Testis (tissue), 2 donors: ENCODE measurements at regions not wholly inside any gene's neighbourhood (a gene's known extent, or its start where the extent isn't known, plus 50 kb on each side); places are given as distances from the start of the nearest gene placed in this dataset.

ENCODE experiments used
- POLR2A ChIP-seq: fragments of 450-650 bp; IDR thresholded peaks from one replicate; pipeline ENCODE4 v1.6.1; 2017; ENCODE audit warnings: antibody characterized with exemption, mild to moderate bottlenecking, moderate library complexity
- TF ChIP-seq, protein P1 (sequence below), 3 experiments: fragments of 450-650 bp in 2 of 3; fragments of 200-600 bp in 1 of 3; sonication (generic) in 1 of 3; IDR thresholded peaks; one replicate each; pipeline ENCODE4 v1.5.1; 2016 to 2019; ENCODE audit warnings: antibody characterized with exemption in 3 of 3, mild to moderate bottlenecking in 2 of 3, moderate library complexity in 1 of 3

DNA sequence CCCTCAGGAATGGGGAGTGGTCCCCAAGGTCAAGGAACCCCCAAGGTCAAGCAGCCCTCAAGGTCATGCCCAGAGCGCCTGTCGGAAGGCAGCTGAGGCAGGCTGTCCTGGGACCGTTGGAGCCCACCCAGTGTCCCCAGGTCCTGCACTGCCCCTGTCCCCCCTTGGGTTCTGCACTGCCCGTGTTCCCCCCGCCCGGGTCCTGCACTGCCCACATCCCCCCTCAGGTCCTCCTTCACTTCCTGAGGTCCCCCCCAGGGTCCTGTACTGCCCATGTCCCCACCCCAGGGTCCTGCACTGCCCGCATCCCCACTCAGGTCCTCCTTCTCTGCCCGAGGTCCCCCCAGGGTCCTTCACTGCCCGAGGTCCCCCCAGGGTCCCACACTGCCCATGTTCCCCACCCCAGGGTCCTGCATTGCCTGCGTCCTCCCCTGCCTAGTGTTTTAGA, 1073.0 kb downstream of the BRD1 start:
- TF ChIP-seq, protein P1, sequence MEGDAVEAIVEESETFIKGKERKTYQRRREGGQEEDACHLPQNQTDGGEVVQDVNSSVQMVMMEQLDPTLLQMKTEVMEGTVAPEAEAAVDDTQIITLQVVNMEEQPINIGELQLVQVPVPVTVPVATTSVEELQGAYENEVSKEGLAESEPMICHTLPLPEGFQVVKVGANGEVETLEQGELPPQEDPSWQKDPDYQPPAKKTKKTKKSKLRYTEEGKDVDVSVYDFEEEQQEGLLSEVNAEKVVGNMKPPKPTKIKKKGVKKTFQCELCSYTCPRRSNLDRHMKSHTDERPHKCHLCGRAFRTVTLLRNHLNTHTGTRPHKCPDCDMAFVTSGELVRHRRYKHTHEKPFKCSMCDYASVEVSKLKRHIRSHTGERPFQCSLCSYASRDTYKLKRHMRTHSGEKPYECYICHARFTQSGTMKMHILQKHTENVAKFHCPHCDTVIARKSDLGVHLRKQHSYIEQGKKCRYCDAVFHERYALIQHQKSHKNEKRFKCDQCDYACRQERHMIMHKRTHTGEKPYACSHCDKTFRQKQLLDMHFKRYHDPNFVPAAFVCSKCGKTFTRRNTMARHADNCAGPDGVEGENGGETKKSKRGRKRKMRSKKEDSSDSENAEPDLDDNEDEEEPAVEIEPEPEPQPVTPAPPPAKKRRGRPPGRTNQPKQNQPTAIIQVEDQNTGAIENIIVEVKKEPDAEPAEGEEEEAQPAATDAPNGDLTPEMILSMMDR (IDR thresholded peaks at IDR 0.05), result no peak
- no peak for TF ChIP-seq POLR2A
